Activated naive CD4-positive, alpha-beta T cell treated with anti-CD3 and anti-CD28 coated beads, Interleukin-2, amount 10 ng/mL, durations not matched to agents 7 days and 5 days (primary cell): ENCODE measurements at regions not wholly inside any gene's neighbourhood (a gene's known extent, or its start where the extent isn't known, plus 50 kb on each side); places are given as distances from the start of the nearest gene placed in this dataset.

Source experiments
- CTCF ChIA-PET: fragments of 350-600 bp; sonication (Branson Sonifier 250); formaldehyde crosslinking; loops from one replicate; lab custom pipeline; 2021; ENCODE audit warnings: antibody characterized with exemption; lab: Charles Lee
- DNase-seq: peaks from one replicate; pipeline ENCODE4 v3.0.0-alpha.2; 2020
- H3K27ac Mint-ChIP-seq: one replicate; pipeline ENCODE4 v1.8.0; 2021; ENCODE audit warnings: mild to moderate bottlenecking, moderate library complexity, mixed read lengths
- H3K27me3 Mint-ChIP-seq: one replicate; pipeline ENCODE4 v1.8.0; 2021; ENCODE audit warnings: mild to moderate bottlenecking, mixed read lengths
- H3K36me3 Mint-ChIP-seq: one replicate; pipeline ENCODE4 v1.8.0; 2021; ENCODE audit warnings: mixed read lengths
- H3K4me1 Mint-ChIP-seq: one replicate; pipeline ENCODE4 v1.8.0; 2021; ENCODE audit warnings: mixed read lengths
- H3K4me3 Mint-ChIP-seq: one replicate; pipeline ENCODE4 v1.8.0; 2021; ENCODE audit warnings: mild to moderate bottlenecking, moderate library complexity, mixed read lengths
- H3K9me3 Mint-ChIP-seq: one replicate; pipeline ENCODE4 v1.8.0; 2021; ENCODE audit warnings: mixed read lengths

- no peaks in the 10 kb centered on the region for H3K27me3 Mint-ChIP-seq
- no peak for DNase-seq
- H3K9me3 Mint-ChIP-seq, result peaks cover 4% of the 10 kb centered on the region
- no peak overlapping the region for H3K4me3 Mint-ChIP-seq
- CTCF ChIA-PET, result no interaction called here
- no peak overlapping the region for H3K27ac Mint-ChIP-seq
- no peaks in the 10 kb centered on the region for H3K36me3 Mint-ChIP-seq
- no peaks in the 10 kb centered on the region for H3K4me1 Mint-ChIP-seq
Observed at GRCh38 chr7:136184719-136185118, 207.6 kb upstream of the MTPN start.

DNA sequence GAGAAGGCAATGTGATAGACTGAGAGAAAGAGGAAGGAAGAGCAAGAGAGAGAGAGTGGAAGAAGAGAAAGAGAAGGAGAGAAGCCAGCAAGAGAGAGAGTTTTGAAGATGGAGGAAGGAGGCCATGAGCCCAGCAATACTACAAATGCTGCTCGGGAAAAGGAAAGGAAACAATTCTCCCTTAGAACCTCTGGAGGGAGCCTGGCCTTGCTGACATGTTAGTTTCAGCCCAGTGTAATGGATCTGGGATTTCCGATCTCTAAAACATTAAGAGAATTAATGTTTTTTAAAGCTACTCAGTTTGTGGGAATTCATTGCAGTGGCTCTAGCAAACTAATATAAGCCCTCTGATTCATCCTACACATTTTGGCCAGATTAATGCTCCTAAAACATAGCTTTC lies 206.8 kb upstream of the MTPN start:
- no peaks in the 10 kb centered on the region for H3K27me3 Mint-ChIP-seq
- no peaks in the 10 kb centered on the region for H3K4me1 Mint-ChIP-seq
- CTCF ChIA-PET, result no interaction called here

GRCh38 chr7:136180984-136181383 lies 203.8 kb upstream of the MTPN start:
- Mint-ChIP-seq H3K4me1 (no peaks in the 10 kb centered on the region), H3K27me3 (no peaks in the 10 kb centered on the region), H3K9me3 (peaks cover 4% of the 10 kb centered on the region), H3K36me3 (no peaks in the 10 kb centered on the region), H3K27ac (no peak overlapping the region), H3K4me3 (no peak overlapping the region)
- no peak for DNase-seq
- CTCF ChIA-PET, result no interaction called here

More for the DNA sequence above, 206.8 kb upstream of the MTPN start:
- Mint-ChIP-seq H3K36me3 (no peaks in the 10 kb centered on the region), H3K27ac (no peak overlapping the region), H3K9me3 (peaks cover 4% of the 10 kb centered on the region), H3K4me3 (no peak overlapping the region)
- DNase-seq, result no peak

- CTCF ChIA-PET, result no interaction called here
- Mint-ChIP-seq H3K27me3 (no peaks in the 10 kb centered on the region), H3K4me1 (no peaks in the 10 kb centered on the region), H3K4me3 (no peak overlapping the region), H3K36me3 (no peaks in the 10 kb centered on the region), H3K27ac (no peak overlapping the region), H3K9me3 (peaks cover 4% of the 10 kb centered on the region)
- no peak for DNase-seq
Observed at GRCh38 chr7:136179851-136180721, 202.9 kb upstream of the MTPN start.

DNA sequence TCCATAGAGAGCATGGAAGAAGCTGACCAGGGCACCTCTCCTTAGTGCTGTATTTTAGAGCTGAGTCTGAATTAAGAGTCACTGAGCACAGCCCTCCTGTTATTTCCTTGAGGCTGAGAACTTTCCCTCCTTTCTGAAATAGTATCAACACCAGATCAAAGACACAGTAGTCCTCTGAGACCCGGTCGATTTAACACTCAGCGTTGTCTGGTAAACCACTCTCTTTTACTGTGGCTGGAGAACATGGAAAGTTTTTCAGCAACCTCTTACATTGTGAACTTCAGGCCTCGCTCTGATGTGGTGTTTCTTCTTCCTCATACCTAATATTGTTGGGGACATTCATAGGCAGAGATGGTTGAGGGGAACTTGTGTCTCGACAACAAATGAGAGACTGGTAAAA lies 202.0 kb upstream of the MTPN start:
- Mint-ChIP-seq H3K36me3 (no peaks in the 10 kb centered on the region), H3K27ac (no peak overlapping the region), H3K9me3 (peaks cover 4% of the 10 kb centered on the region), H3K27me3 (no peaks in the 10 kb centered on the region), H3K4me1 (no peaks in the 10 kb centered on the region), H3K4me3 (no peak overlapping the region)
- no peak for DNase-seq
- CTCF ChIA-PET, result interaction anchor here (1.0 kb wide), 1 partner anchor 16 kb away, joined by 3 read pairs; no protein-coding TSS in a partner anchor

GRCh38 chr7:136174477-136175125 lies 197.4 kb upstream of the MTPN start:
- Mint-ChIP-seq H3K4me3 (no peak overlapping the region), H3K27me3 (no peaks in the 10 kb centered on the region), H3K4me1 (no peaks in the 10 kb centered on the region), H3K36me3 (no peaks in the 10 kb centered on the region), H3K9me3 (no peaks in the 10 kb centered on the region), H3K27ac (no peak overlapping the region)
- no peak for DNase-seq
- CTCF ChIA-PET, result no interaction called here

DNA sequence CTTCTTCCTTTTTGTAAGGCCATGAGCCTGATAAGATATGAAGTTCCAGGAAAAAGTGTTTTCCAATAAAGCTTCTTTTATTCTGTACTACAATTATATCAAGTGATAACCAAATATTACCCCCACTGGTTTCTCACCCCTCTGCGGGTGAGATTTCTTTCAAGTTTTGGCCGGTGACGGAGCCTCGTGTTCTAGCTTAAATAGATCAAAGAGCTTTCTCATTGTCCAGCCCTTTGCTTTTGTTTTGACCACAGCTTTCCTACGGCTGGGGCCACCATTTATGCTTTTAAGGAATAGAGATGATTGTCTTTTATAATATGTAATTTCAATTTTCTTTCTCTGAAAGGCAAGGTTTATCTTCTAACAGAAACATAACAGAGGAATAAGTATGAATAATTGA lies 196.7 kb upstream of the MTPN start:
- CTCF ChIA-PET, result no interaction called here
- H3K27me3 Mint-ChIP-seq, result no peaks in the 10 kb centered on the region
- H3K27ac Mint-ChIP-seq, result no peak overlapping the region

GRCh38 chr7:136171233-136171632 lies 194.1 kb upstream of the MTPN start:
- CTCF ChIA-PET, result no interaction called here
- no peaks in the 10 kb centered on the region for H3K9me3 Mint-ChIP-seq
- H3K4me1 Mint-ChIP-seq, result no peaks in the 10 kb centered on the region
- no peak overlapping the region for H3K27ac Mint-ChIP-seq
- no peak for DNase-seq
- no peaks in the 10 kb centered on the region for H3K27me3 Mint-ChIP-seq
- no peaks in the 10 kb centered on the region for H3K36me3 Mint-ChIP-seq
- no peak overlapping the region for H3K4me3 Mint-ChIP-seq

More for the DNA sequence above, 196.7 kb upstream of the MTPN start:
- DNase-seq, result no peak
- Mint-ChIP-seq H3K9me3 (no peaks in the 10 kb centered on the region), H3K4me1 (no peaks in the 10 kb centered on the region), H3K36me3 (no peaks in the 10 kb centered on the region), H3K4me3 (no peak overlapping the region)

GRCh38 chr7:136168821-136169220 lies 191.7 kb upstream of the MTPN start:
- Mint-ChIP-seq H3K9me3 (no peaks in the 10 kb centered on the region), H3K36me3 (no peaks in the 10 kb centered on the region), H3K27me3 (no peaks in the 10 kb centered on the region), H3K4me1 (no peaks in the 10 kb centered on the region), H3K27ac (no peak overlapping the region), H3K4me3 (no peak overlapping the region)
- no peak for DNase-seq
- CTCF ChIA-PET, result no interaction called here

DNA sequence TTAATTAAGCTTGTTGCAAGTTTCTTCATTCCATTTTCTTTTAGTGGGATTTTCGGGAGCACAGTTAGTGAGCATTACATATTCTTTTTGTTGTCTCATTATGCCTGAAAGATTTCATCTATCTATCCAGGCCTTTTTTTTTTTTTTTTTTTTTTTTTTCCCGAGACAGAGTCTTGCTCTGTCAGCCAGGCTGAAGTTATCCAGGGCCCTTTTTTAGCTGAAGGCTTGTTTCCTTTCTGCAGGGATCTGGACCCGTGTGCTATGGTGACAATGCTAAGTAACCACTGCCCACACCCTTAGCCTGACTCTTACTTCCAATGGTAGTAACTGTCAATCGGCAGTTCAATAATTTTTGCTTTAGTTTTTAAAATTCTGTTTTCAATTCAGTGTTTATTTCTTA lies 190.8 kb upstream of the MTPN start:
- CTCF ChIA-PET, result no interaction called here
- Mint-ChIP-seq H3K4me3 (no peak overlapping the region), H3K4me1 (no peaks in the 10 kb centered on the region), H3K27me3 (no peaks in the 10 kb centered on the region), H3K9me3 (no peaks in the 10 kb centered on the region), H3K36me3 (no peaks in the 10 kb centered on the region), H3K27ac (no peak overlapping the region)
- DNase-seq, result no peak

DNA sequence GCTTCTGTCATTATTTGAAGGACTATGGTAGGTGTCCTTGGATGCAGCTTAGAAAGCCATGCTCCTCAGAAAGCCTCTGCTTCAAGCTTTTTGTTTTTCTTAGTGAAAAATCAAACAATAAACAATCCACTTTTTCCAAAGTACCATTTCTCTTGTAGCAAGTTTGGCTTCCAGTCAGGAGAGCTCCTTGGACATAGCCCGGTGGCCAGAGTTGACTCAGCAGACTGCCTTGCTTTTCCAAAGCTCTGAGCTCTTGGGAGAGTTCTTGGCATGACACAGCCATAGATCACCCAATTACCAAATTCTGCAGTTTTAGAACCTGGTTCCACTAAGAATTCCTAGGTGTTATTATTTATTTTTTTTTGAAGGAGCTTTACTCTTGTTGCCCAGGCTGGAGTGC lies 189.4 kb upstream of the MTPN start:
- DNase-seq, result no peak
- Mint-ChIP-seq H3K27ac (no peak overlapping the region), H3K4me1 (no peaks in the 10 kb centered on the region), H3K27me3 (no peaks in the 10 kb centered on the region), H3K4me3 (no peak overlapping the region), H3K36me3 (no peaks in the 10 kb centered on the region), H3K9me3 (no peaks in the 10 kb centered on the region)
- CTCF ChIA-PET, result no interaction called here

DNA sequence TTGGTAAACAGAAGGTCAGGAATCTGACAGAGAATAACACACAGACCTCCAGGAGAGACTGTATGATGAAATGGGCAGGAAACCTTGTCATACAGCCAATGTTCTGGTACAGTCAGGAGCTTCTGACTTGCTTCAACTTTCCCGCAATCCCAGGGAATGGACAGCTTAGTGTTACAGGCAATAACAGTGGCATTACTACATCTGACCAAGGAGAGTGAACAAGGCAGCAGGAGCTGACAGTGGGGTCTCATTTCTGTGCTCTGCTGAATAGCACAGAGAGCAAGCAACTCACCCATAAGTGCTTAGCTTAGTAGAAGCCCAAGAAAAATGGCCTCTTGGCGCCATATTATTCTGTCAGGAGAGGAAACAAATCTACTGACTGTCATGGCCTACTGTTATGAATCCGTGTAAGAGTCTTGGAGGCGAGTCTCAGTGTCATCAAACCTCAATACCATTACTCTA lies 186.2 kb upstream of the MTPN start:
- Mint-ChIP-seq H3K4me3 (no peak overlapping the region), H3K4me1 (no peaks in the 10 kb centered on the region), H3K36me3 (no peaks in the 10 kb centered on the region), H3K27ac (no peak overlapping the region), H3K27me3 (no peaks in the 10 kb centered on the region), H3K9me3 (no peaks in the 10 kb centered on the region)
- CTCF ChIA-PET, result interaction anchor here (1.3 to 1.6 kb wide), 2 partner anchors 8 to 15 kb away, joined by 3 to 4 read pairs; no protein-coding TSS in a partner anchor
- DNase-seq, result no peak

DNA sequence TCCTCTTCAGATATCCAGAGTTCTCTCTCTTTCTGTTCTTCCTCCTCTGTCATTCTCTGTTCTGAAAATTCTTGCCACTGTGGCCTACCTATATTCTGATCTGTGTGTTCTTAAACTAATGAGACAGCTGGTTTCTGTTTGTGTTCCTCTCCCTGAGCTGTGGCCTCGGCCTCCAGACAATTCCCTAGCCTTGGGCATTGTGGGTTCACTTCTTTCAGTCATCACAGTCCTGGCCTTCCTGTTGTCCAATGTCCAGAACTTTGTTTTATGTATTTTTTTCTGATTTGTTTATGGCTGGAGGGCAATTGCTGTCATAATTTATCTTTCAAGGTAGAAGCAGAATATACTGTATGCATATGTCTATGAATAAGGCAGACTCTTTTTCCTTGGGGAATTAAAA lies 173.2 kb upstream of the MTPN start:
- CTCF ChIA-PET, result no interaction called here
- DNase-seq, result no peak
- Mint-ChIP-seq H3K36me3 (no peaks in the 10 kb centered on the region), H3K27ac (no peak overlapping the region), H3K9me3 (peaks cover 2% of the 10 kb centered on the region), H3K4me3 (no peak overlapping the region), H3K4me1 (no peaks in the 10 kb centered on the region), H3K27me3 (no peaks in the 10 kb centered on the region)

- Mint-ChIP-seq H3K27ac (no peak overlapping the region), H3K27me3 (no peaks in the 10 kb centered on the region), H3K4me3 (no peak overlapping the region), H3K36me3 (no peaks in the 10 kb centered on the region), H3K9me3 (peaks cover 2% of the 10 kb centered on the region), H3K4me1 (no peaks in the 10 kb centered on the region)
- DNase-seq, result no peak
- CTCF ChIA-PET, result no interaction called here
Observed at GRCh38 chr7:136148920-136149319, 171.8 kb upstream of the MTPN start.

DNA sequence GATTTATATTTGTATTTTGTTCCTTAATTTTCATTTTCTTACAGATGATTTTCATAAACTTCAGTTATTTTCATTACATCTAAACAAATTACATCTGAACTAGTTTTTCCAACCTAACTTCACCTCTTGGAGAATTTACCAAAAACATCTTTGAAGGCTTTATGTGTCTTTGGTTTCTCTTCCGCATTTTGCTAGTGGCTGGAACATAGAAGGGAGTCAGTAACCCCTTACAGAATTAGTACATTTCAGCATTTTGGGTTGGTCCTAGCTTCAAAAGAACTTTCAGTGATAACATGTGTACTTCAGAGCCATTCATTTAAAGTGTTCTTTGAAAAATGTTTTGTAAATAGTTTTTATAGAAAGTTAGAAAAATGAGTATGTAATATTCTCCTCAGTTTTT lies 169.8 kb upstream of the MTPN start:
- no peak for DNase-seq
- H3K9me3 Mint-ChIP-seq, result peaks cover 2% of the 10 kb centered on the region
- CTCF ChIA-PET, result no interaction called here

More for the DNA sequence above, 169.8 kb upstream of the MTPN start:
- Mint-ChIP-seq H3K4me1 (no peaks in the 10 kb centered on the region), H3K27ac (no peak overlapping the region), H3K36me3 (no peaks in the 10 kb centered on the region), H3K4me3 (no peak overlapping the region), H3K27me3 (no peaks in the 10 kb centered on the region)
